AG10803 (cell line): ENCODE measurements at regions not wholly inside any gene's neighbourhood (a gene's known extent, or its start where the extent isn't known, plus 50 kb on each side); places are given as distances from the start of the nearest gene placed in this dataset.

Experiments used
- DNase-seq: peaks from one replicate; pipeline ENCODE4 v3.0.0; 2010; ENCODE audit warnings: low read depth
- H3K4me3 ChIP-seq: 2 replicates; pipeline ENCODE4 v1.5.1; 2011; ENCODE audit warnings: mild to moderate bottlenecking, low read length, control low read depth
- TF ChIP-seq, protein P1 (sequence below): conservative IDR thresholded peaks from 2 replicates; pipeline ENCODE4 v1.5.1; 2011; ENCODE audit warnings: mild to moderate bottlenecking, low read length, control low read depth, inconsistent platforms

DNA sequence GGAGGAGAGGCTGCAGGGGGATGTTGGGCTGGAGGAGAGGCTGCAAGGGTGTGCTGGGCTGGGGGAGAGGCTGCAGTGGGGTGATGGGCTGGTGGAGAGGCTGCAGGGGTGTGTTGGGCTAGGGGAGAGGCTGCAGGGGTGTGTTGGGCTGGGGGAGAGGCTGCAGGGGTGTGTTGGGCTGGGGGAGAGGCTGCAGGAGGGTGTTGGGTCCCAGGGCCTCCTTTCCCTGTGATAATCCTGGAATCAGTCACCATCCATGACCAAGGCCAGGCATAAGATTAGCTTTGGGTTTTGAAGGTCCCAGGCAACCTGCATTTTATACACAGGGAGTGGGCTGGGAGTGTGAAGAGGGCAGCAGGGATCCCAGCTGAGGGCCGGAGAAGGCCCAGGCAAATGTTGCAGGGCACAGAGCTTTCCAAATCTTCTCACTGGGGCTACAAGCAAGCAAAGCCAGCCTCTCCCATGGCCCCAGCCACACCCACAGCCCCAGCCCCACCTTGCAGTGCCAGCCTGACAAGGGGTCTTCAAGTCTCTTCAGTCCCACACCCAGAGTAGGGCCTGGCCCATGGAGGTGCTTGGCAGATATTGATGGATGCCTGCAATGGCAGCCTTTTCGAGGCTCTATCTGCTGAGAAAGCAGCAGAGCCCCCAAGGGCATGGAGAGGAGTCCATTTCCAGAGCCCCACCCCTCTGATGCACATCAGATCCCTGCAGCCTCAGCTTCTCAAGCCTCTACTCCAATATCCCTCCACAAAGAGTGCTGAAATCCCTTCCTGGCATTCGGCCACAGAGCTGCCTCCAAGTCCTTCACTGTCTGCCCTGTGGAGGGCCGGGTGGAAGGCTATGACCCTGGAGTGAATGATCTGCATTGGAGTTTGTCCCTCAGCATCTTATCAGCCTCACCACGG lies 50.3 kb upstream of the GLI2 start:
- TF ChIP-seq, protein P1, sequence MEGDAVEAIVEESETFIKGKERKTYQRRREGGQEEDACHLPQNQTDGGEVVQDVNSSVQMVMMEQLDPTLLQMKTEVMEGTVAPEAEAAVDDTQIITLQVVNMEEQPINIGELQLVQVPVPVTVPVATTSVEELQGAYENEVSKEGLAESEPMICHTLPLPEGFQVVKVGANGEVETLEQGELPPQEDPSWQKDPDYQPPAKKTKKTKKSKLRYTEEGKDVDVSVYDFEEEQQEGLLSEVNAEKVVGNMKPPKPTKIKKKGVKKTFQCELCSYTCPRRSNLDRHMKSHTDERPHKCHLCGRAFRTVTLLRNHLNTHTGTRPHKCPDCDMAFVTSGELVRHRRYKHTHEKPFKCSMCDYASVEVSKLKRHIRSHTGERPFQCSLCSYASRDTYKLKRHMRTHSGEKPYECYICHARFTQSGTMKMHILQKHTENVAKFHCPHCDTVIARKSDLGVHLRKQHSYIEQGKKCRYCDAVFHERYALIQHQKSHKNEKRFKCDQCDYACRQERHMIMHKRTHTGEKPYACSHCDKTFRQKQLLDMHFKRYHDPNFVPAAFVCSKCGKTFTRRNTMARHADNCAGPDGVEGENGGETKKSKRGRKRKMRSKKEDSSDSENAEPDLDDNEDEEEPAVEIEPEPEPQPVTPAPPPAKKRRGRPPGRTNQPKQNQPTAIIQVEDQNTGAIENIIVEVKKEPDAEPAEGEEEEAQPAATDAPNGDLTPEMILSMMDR: no peak
- no peak for DNase-seq
- no peak overlapping the region for H3K4me3 ChIP-seq
